ENCODE measurements at regions not wholly inside any gene's neighbourhood (a gene's known extent, or its start where the extent isn't known, plus 50 kb on each side); places are given as distances from the start of the nearest gene placed in this dataset.

- no peaks in the 10 kb centered on the region for H3K36me3 ChIP-seq
- intact Hi-C loops (cut with DNase I), result no loop called here
- no peak overlapping the region for H3K27ac ChIP-seq
- TF ChIP-seq, protein P1, sequence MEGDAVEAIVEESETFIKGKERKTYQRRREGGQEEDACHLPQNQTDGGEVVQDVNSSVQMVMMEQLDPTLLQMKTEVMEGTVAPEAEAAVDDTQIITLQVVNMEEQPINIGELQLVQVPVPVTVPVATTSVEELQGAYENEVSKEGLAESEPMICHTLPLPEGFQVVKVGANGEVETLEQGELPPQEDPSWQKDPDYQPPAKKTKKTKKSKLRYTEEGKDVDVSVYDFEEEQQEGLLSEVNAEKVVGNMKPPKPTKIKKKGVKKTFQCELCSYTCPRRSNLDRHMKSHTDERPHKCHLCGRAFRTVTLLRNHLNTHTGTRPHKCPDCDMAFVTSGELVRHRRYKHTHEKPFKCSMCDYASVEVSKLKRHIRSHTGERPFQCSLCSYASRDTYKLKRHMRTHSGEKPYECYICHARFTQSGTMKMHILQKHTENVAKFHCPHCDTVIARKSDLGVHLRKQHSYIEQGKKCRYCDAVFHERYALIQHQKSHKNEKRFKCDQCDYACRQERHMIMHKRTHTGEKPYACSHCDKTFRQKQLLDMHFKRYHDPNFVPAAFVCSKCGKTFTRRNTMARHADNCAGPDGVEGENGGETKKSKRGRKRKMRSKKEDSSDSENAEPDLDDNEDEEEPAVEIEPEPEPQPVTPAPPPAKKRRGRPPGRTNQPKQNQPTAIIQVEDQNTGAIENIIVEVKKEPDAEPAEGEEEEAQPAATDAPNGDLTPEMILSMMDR (IDR thresholded peaks at IDR 0.05), result no peak
- H3K9me3 ChIP-seq, result no peaks in the 10 kb centered on the region
- no peak overlapping the region for H3K4me3 ChIP-seq
- 44 to 50% methylated on average over 5 of the region's 5 CpGs for WGBS, 2 donors
- peaks cover 0 to 9% (median 0%) of the 10 kb centered on the region in 7 donors for H3K27me3 ChIP-seq
- H3K4me1 ChIP-seq, result no peaks in the 10 kb centered on the region
- ATAC-seq, result no peak
- DNase-seq, result no peak
These were observed 199.2 kb upstream of the FAM9B start for GRCh38 chrX:9233141-9233540.

- no peak overlapping the region for H3K27ac ChIP-seq
- ATAC-seq (no peak), DNase-seq (no peak)
- no peaks in the 10 kb centered on the region for H3K9me3 ChIP-seq
- H3K4me3 ChIP-seq, result no peak overlapping the region
- TF ChIP-seq, protein P1 (IDR thresholded peaks at IDR 0.05), result no peak
- peaks cover 0 to 9% (median 0%) of the 10 kb centered on the region in 7 donors for H3K27me3 ChIP-seq
- intact Hi-C loops (cut with DNase I), result no loop called here
- H3K4me1 ChIP-seq, result no peaks in the 10 kb centered on the region
- 85 to 90% methylated on average over 3 of the region's 3 CpGs for WGBS, 2 donors
- no peaks in the 10 kb centered on the region for H3K36me3 ChIP-seq
These were observed 200.4 kb upstream of the FAM9B start for GRCh38 chrX:9234315-9234714.

DNA sequence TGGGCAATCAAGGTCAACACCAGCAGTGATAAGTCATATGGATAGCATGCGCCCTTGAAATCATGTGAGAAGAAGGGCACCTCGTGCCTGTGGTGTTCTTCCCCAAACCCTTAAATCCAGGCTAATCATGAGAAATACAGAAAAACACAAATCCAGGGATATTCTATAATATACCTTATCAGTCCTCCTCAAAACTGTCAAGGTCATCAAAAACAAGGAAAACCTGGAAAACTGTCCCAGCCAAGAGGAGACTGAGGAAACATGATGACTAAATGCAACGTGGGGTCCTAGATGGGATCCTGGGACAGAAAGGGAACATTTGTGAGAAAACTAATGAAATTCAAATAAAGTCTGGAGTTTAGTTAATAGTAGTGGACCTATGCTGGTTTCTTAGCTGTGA is 201.8 kb upstream of the FAM9B start:
- ATAC-seq, result no peak
- Histone ChIP-seq H3K4me3 (no peak overlapping the region), H3K27ac (no peak overlapping the region), H3K36me3 (no peaks in the 10 kb centered on the region), H3K9me3 (no peaks in the 10 kb centered on the region), H3K27me3 (peaks cover 0 to 11% (median 0%) of the 10 kb centered on the region in 7 donors), H3K4me1 (no peaks in the 10 kb centered on the region)
- no peak for DNase-seq
- WGBS, 2 donors, result 87 to 90% methylated on average over 3 of the region's 3 CpGs
- intact Hi-C loops (cut with DNase I), result no loop called here
- TF ChIP-seq, protein P1 (IDR thresholded peaks at IDR 0.05), result no peak

GRCh38 chrX:9240956-9241355 is 207.0 kb upstream of the FAM9B start:
- no peak for DNase-seq
- 90 to 94% methylated on average over 4 of the region's 4 CpGs for WGBS, 2 donors
- Histone ChIP-seq H3K4me3 (no peak overlapping the region), H3K36me3 (no peaks in the 10 kb centered on the region), H3K4me1 (no peaks in the 10 kb centered on the region), H3K27me3 (peaks cover 0 to 5% (median 0%) of the 10 kb centered on the region in 7 donors), H3K9me3 (no peaks in the 10 kb centered on the region), H3K27ac (no peak overlapping the region)
- intact Hi-C loops (cut with DNase I), result no loop called here
- TF ChIP-seq, protein P1 (IDR thresholded peaks at IDR 0.05), result no peak
- no peak for ATAC-seq

All from heart right ventricle (tissue), 16 donors.